Progenitor cell of endocrine pancreas (in vitro differentiated cells): ENCODE measurements at regions not wholly inside any gene's neighbourhood (a gene's known extent, or its start where the extent isn't known, plus 50 kb on each side); places are given as distances from the start of the nearest gene placed in this dataset.

Experiments
- DNase-seq: peaks from one replicate; pipeline ENCODE4 v3.0.0; 2021; ENCODE audit warnings: low spot score; ENCODE audit not compliant: unreplicated experiment
- H3K27ac Mint-ChIP-seq: 2 replicates; pipeline ENCODE4 v1.8.0; 2021; ENCODE audit warnings: mild to moderate bottlenecking, moderate library complexity, mixed read lengths
- H3K27me3 Mint-ChIP-seq: 2 replicates; pipeline ENCODE4 v1.8.0; 2021; ENCODE audit warnings: mixed read lengths
- H3K36me3 Mint-ChIP-seq: 2 replicates; pipeline ENCODE4 v1.8.0; 2022; ENCODE audit warnings: mixed read lengths; ENCODE audit not compliant: insufficient read depth
- H3K4me1 Mint-ChIP-seq: 2 replicates; pipeline ENCODE4 v1.8.0; 2021; ENCODE audit warnings: low read depth, mixed read lengths
- H3K4me3 Mint-ChIP-seq: 2 replicates; pipeline ENCODE4 v1.8.0; 2021; ENCODE audit warnings: low read depth, mild to moderate bottlenecking, moderate library complexity, mixed read lengths
- H3K9me3 Mint-ChIP-seq: 2 replicates; pipeline ENCODE4 v1.8.0; 2021; ENCODE audit warnings: low read depth, mixed read lengths
- TF ChIP-seq, protein P1 (sequence below): fragments of 200-600 bp; sonication (generic); IDR thresholded peaks from one replicate; pipeline ENCODE4 v1.5.0; 2021; ENCODE audit warnings: antibody characterized with exemption, mild to moderate bottlenecking; ENCODE audit not compliant: unreplicated experiment

DNA sequence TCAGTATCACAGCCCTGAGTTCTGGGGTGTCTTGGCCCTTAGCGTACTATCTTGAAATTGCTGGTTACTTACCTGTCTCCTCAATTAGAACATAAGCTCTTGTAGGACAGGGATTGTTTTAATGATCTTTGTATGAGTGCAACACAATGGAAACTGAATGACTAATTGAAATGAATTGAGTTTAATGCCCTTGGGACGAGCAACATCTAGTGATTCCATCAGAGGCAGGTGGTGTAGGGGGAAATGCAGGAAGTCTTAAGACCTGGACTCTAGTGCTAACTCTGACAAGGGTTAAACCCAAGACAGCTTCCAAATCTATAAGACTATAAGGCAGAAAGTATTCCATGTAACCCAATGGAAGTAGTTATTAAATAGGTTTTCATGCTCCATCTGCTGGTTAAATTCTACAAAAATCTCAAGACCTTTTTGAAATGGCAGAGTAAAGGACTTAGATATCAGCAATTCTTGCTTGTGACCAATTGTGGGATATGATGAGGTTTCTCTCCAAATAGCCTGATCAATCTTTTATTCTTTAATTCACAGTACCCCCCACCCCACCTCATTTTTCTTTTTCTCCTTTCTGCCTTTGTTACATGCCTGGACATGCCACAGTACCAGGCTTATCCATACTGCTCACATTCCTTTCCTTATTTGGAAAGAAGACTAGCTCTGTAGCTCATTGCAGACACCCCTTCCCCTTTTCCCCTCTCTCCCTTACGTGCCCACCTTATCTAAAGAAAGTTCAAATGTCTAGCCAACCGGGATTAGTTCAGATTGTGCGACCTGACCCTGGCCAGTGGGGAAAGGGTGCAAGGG is 340.8 kb downstream of the PAPSS1 start:
- DNase-seq: no peak
- peaks cover 14% of the 10 kb centered on the region for H3K4me1 Mint-ChIP-seq
- H3K9me3 Mint-ChIP-seq: peaks cover 36% of the 10 kb centered on the region
- H3K27me3 Mint-ChIP-seq: no peaks in the 10 kb centered on the region
- H3K27ac Mint-ChIP-seq: no peak overlapping the region
- H3K36me3 Mint-ChIP-seq: peaks cover 12% of the 10 kb centered on the region
- no peak overlapping the region for H3K4me3 Mint-ChIP-seq
- TF ChIP-seq, protein P1, sequence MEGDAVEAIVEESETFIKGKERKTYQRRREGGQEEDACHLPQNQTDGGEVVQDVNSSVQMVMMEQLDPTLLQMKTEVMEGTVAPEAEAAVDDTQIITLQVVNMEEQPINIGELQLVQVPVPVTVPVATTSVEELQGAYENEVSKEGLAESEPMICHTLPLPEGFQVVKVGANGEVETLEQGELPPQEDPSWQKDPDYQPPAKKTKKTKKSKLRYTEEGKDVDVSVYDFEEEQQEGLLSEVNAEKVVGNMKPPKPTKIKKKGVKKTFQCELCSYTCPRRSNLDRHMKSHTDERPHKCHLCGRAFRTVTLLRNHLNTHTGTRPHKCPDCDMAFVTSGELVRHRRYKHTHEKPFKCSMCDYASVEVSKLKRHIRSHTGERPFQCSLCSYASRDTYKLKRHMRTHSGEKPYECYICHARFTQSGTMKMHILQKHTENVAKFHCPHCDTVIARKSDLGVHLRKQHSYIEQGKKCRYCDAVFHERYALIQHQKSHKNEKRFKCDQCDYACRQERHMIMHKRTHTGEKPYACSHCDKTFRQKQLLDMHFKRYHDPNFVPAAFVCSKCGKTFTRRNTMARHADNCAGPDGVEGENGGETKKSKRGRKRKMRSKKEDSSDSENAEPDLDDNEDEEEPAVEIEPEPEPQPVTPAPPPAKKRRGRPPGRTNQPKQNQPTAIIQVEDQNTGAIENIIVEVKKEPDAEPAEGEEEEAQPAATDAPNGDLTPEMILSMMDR: no peak

DNA sequence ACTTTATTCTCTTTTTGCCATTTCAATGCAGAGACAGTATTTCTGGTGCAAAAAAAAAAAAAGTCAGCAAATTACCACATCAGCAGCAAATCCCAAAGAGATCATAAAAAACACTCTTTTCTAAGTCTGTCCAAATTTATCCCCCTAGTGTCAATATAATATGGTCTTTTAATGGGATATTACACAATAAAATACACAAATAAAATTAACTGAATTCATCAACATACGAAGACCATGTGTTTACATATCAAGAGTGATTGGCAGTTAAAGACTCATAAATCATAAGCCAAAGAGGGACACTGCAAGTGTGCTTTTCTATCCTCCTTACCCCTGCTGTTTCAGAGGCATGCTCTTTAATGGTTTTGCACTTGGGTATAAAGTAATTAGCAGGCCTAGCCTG is 340.2 kb upstream of the DKK2 start:
- Mint-ChIP-seq H3K27me3 (no peaks in the 10 kb centered on the region), H3K4me1 (peaks cover 14% of the 10 kb centered on the region), H3K36me3 (peaks cover 10% of the 10 kb centered on the region), H3K27ac (no peak overlapping the region), H3K9me3 (peaks cover 36% of the 10 kb centered on the region), H3K4me3 (no peak overlapping the region)
- no peak for DNase-seq
- TF ChIP-seq, protein P1: no peak

DNA sequence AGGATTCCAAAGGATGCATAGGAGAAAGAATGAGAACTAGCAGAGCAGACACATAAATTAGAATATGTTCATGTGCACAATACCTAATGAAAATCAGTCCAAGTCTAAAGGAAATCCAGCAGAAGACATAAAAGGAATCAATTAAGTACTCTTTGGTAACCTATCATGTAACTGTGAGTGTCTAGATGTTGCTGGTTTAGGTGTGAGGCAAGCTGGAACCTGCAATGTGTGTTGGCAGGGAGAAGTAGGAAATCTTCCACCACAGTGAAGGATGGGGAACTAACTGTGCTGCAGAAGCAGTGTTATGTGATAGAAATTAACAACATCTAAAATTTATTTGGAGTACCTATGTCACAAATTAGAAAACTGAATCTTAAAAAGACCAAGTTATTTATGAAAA is 330.8 kb upstream of the DKK2 start:
- Mint-ChIP-seq H3K27ac (no peak overlapping the region), H3K9me3 (peaks cover 22% of the 10 kb centered on the region), H3K36me3 (peaks cover 11% of the 10 kb centered on the region), H3K4me1 (peaks cover 27% of the 10 kb centered on the region), H3K4me3 (no peak overlapping the region), H3K27me3 (no peaks in the 10 kb centered on the region)
- DNase-seq: no peak
- TF ChIP-seq, protein P1: no peak

DNA sequence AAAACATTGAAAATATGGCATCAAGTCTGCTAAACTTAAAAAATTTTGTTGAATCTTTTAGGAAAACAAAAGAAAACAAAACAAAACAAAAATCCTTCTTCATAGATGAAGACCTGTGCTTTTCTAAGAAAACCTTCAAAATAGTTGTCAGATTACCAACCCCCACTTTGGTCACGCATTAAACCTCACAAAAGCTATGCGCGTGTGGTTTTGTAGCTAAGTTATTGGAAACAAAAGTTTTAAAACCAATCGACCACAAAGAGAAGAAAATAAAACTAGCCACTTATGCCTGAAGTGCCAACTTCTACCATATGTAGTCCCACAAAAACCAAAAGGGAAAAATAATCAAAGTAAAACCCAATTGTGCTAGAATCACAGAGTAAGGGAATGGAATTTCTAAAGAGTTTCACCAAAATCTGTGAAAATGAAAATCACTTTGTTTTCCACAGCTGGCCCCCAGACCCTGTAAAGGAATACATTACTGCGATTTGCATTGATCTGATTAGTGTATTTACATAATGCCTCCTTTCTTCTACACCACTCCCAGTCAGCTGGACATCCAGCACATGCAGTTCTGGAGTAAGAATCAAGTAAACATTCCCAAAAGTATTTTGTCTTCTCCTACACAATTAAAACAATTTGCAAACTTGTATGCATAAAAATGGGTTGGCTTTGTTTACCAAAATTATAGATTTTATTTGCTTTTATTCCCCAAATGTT is 330.1 kb upstream of the DKK2 start:
- Mint-ChIP-seq H3K27ac (no peak overlapping the region), H3K4me3 (no peak overlapping the region), H3K9me3 (peaks cover 18% of the 10 kb centered on the region)

DNA sequence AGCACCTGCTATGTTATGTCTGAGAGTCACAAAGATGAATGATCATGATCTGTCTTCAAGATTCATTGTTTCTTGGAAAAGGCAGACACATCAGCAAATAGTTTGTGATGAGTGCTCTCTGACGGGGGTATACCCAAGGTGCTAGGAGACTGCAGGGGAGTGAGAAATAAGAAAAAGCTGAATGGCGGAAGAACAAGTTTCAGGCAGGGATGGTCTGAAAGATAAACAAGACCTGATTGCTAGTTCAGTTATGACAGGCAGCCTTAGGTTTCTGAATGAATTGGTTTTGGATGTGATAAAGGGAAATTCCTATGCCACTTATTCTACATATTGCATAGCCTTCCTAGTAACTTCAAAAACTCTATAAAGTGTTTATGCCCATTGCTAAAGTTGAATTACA is 327.0 kb upstream of the DKK2 start:
- Mint-ChIP-seq H3K4me1 (peaks cover 45% of the 10 kb centered on the region), H3K27ac (peak overlapping the region; percentile 53), H3K36me3 (peaks cover 15% of the 10 kb centered on the region), H3K9me3 (peaks cover 14% of the 10 kb centered on the region), H3K27me3 (no peaks in the 10 kb centered on the region), H3K4me3 (no peak overlapping the region)
- TF ChIP-seq, protein P1: no peak
- DNase-seq: no peak

More for the DNA sequence above, 330.1 kb upstream of the DKK2 start:
- DNase-seq: no peak
- peaks cover 12% of the 10 kb centered on the region for H3K36me3 Mint-ChIP-seq
- H3K4me1 Mint-ChIP-seq: peaks cover 29% of the 10 kb centered on the region
- H3K27me3 Mint-ChIP-seq: no peaks in the 10 kb centered on the region
- TF ChIP-seq, protein P1: no peak
